Chondrocyte (in vitro differentiated cells): ENCODE measurements at regions not wholly inside any gene's neighbourhood (a gene's known extent, or its start where the extent isn't known, plus 50 kb on each side); places are given as distances from the start of the nearest gene placed in this dataset.

Experiments
- DNase-seq: peaks from one replicate; pipeline ENCODE4 v3.0.0; 2021; ENCODE audit warnings: mixed read lengths, low spot score
- H3K27ac Mint-ChIP-seq: one replicate; pipeline ENCODE4 v1.8.0; 2021; ENCODE audit warnings: mild to moderate bottlenecking, moderate library complexity, mixed read lengths; ENCODE audit not compliant: unreplicated experiment
- H3K27me3 Mint-ChIP-seq: 2 replicates; pipeline ENCODE4 v1.8.0; 2021; ENCODE audit warnings: low read depth, mixed read lengths
- H3K36me3 Mint-ChIP-seq: 2 replicates; pipeline ENCODE4 v1.8.0; 2021; ENCODE audit warnings: low read depth, mixed read lengths
- H3K4me1 Mint-ChIP-seq: 2 replicates; pipeline ENCODE4 v1.8.0; 2021; ENCODE audit warnings: low read depth, mild to moderate bottlenecking, mixed read lengths
- H3K4me3 Mint-ChIP-seq: one replicate; pipeline ENCODE4 v1.8.0; 2021; ENCODE audit warnings: mild to moderate bottlenecking, moderate library complexity, mixed read lengths; ENCODE audit not compliant: unreplicated experiment
- H3K9me3 Mint-ChIP-seq: 2 replicates; pipeline ENCODE4 v1.8.0; 2021; ENCODE audit warnings: low read depth, mixed read lengths
- TF ChIP-seq, protein P1 (sequence below): fragments of 200-600 bp; sonication (generic); IDR thresholded peaks from 2 replicates; pipeline ENCODE4 v1.5.0; 2021; ENCODE audit warnings: antibody characterized with exemption, mild to moderate bottlenecking, moderate library complexity

DNA sequence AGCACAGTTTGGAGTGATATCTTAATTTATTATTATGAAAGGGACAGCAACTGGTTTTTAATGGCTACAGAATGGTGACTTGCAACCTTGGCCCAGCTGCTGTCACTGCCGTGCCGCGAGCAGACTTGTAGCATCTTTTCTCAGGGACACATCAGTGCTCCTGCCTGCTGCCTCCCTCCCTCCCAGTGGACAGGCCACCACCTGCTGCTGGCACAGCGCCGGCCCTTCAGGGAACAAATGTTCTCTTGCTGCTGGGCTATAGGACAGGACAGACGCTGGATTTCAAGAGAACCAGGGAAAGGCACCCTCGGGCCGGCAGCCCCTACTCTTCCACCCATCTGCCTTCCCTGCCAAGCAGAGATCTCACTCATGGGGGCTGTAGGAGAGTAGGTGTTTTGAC is 413.8 kb upstream of the NFIA start:
- Mint-ChIP-seq H3K9me3 (no peaks in the 10 kb centered on the region), H3K4me1 (peaks cover 8% of the 10 kb centered on the region), H3K27ac (no peak overlapping the region), H3K36me3 (no peaks in the 10 kb centered on the region), H3K4me3 (no peak overlapping the region), H3K27me3 (no peaks in the 10 kb centered on the region)
- no peak for DNase-seq
- TF ChIP-seq, protein P1, sequence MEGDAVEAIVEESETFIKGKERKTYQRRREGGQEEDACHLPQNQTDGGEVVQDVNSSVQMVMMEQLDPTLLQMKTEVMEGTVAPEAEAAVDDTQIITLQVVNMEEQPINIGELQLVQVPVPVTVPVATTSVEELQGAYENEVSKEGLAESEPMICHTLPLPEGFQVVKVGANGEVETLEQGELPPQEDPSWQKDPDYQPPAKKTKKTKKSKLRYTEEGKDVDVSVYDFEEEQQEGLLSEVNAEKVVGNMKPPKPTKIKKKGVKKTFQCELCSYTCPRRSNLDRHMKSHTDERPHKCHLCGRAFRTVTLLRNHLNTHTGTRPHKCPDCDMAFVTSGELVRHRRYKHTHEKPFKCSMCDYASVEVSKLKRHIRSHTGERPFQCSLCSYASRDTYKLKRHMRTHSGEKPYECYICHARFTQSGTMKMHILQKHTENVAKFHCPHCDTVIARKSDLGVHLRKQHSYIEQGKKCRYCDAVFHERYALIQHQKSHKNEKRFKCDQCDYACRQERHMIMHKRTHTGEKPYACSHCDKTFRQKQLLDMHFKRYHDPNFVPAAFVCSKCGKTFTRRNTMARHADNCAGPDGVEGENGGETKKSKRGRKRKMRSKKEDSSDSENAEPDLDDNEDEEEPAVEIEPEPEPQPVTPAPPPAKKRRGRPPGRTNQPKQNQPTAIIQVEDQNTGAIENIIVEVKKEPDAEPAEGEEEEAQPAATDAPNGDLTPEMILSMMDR = no peak

GRCh38 chr1:60665311-60665710 is 417.1 kb upstream of the NFIA start:
- Mint-ChIP-seq H3K4me1 (peaks cover 8% of the 10 kb centered on the region), H3K27me3 (no peaks in the 10 kb centered on the region), H3K9me3 (no peaks in the 10 kb centered on the region), H3K4me3 (no peak overlapping the region), H3K27ac (no peak overlapping the region), H3K36me3 (no peaks in the 10 kb centered on the region)
- TF ChIP-seq, protein P1 = no peak
- no peak for DNase-seq

- TF ChIP-seq, protein P1 = no peak
- H3K9me3 Mint-ChIP-seq = no peaks in the 10 kb centered on the region
- H3K4me3 Mint-ChIP-seq = no peak overlapping the region
- no peaks in the 10 kb centered on the region for H3K36me3 Mint-ChIP-seq
- H3K4me1 Mint-ChIP-seq = peaks cover 8% of the 10 kb centered on the region
- no peak overlapping the region for H3K27ac Mint-ChIP-seq
- DNase-seq = no peak
- H3K27me3 Mint-ChIP-seq = no peaks in the 10 kb centered on the region
Observed at GRCh38 chr1:60664086-60664625, 418.2 kb upstream of the NFIA start.

DNA sequence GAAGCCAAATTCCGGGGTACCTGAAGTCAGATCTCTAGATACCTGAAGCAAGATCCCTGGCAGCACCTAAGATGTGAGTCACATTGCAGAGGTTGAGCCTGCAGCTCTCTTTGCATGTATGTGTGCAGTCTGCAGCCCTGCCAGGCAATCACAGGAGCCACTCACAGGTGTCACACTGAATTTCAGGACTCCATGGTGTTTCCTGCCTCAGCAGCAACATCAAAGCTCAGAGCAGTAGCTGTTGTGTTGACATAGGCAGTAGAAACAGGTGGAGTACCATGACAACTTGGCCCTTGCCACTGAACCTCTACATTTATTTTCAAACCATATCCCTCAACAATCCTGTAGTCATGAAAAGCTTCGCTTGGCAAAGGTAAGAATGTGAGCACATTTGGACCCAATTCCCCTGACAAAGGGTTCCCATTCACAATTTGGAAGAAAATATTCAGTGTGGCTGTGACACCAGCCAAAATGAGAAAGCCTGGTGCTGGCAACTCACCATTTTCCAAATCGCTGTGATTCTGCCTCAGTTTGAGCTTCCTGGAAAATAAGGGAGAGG is 419.8 kb upstream of the NFIA start:
- Mint-ChIP-seq H3K9me3 (no peaks in the 10 kb centered on the region), H3K27me3 (no peaks in the 10 kb centered on the region), H3K4me1 (peaks cover 8% of the 10 kb centered on the region), H3K4me3 (no peak overlapping the region), H3K27ac (no peak overlapping the region), H3K36me3 (no peaks in the 10 kb centered on the region)
- DNase-seq = no peak
- TF ChIP-seq, protein P1 = no peak

- Mint-ChIP-seq H3K36me3 (peaks cover 2% of the 10 kb centered on the region), H3K27me3 (no peaks in the 10 kb centered on the region), H3K27ac (no peak overlapping the region), H3K4me3 (no peak overlapping the region), H3K9me3 (peaks cover 6% of the 10 kb centered on the region), H3K4me1 (no peaks in the 10 kb centered on the region)
- DNase-seq = no peak
- TF ChIP-seq, protein P1 = no peak
Observed at GRCh38 chr1:60657926-60658325, 424.4 kb upstream of the NFIA start.
